ENCODE measurements at regions not wholly inside any gene's neighbourhood (a gene's known extent, or its start where the extent isn't known, plus 50 kb on each side); places are given as distances from the start of the nearest gene placed in this dataset.

DNA sequence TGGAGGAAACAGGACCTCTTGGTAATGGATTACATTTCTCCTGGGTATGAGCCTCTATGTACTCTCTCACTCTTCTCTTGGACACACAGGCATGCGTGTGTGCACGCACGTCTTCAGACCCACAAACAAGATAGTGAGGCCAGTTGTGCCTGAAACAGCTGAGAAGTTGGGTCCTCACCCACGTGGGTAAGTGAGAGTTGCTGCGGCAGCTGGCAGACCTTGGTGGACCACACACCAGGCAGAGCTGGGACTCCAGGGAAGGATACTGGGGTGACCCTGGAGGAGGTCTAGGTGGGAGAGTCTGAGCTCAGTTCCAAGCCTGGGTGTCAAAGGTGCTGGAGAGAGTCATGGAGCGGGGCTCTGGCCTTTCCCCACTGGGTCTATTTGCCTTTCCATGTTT is 194.3 kb downstream of the HAUS1 start:
- DNase-seq (ENCODE audit: insufficient read length, low spot score) (no peak), FAIRE-seq (no peak)
- TF ChIP-seq CTCF (IDR thresholded peaks at IDR 0.05; ENCODE audit: insufficient read depth, missing control alignments), result no peak

- no peak for TF ChIP-seq CTCF (IDR thresholded peaks at IDR 0.05; ENCODE audit: insufficient read depth, missing control alignments)
- FAIRE-seq (no peak), DNase-seq (ENCODE audit: insufficient read length, low spot score) (no peak)
Measured at GRCh38 chr18:46299465-46300008, 195.4 kb downstream of the HAUS1 start.

- no peak for TF ChIP-seq CTCF (IDR thresholded peaks at IDR 0.05; ENCODE audit: insufficient read depth, missing control alignments)
- FAIRE-seq (no peak), DNase-seq (ENCODE audit: insufficient read length, low spot score) (no peak)
Measured at GRCh38 chr18:46301081-46301480, 196.9 kb downstream of the HAUS1 start.

DNA sequence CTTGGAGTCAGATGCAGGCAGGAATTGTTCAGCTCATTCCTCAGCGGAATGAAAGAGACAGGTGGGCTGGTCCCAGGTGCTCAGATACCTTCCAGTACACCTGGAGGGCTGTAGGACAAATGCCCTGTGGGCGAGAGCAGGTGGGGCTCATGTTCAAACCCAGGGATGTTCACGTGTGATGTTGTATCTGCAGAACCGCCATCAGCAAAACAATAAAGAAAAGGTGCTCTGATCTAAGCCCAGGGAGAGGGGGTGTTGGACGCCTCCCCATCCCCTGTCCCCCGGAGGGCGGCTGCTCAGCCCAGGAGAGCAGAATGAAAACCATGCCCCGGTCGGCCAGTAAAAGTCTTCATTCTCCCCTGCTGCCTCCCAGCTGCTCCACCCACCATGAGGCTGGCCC is 197.4 kb downstream of the HAUS1 start:
- no peak for FAIRE-seq
- DNase-seq (ENCODE audit: insufficient read length, low spot score), result no peak
- no peak for TF ChIP-seq CTCF (IDR thresholded peaks at IDR 0.05; ENCODE audit: insufficient read depth, missing control alignments)

GRCh38 chr18:46302528-46303485 is 198.6 kb downstream of the HAUS1 start:
- no peak for TF ChIP-seq CTCF (IDR thresholded peaks at IDR 0.05; ENCODE audit: insufficient read depth, missing control alignments)
- FAIRE-seq, result no peak

DNA sequence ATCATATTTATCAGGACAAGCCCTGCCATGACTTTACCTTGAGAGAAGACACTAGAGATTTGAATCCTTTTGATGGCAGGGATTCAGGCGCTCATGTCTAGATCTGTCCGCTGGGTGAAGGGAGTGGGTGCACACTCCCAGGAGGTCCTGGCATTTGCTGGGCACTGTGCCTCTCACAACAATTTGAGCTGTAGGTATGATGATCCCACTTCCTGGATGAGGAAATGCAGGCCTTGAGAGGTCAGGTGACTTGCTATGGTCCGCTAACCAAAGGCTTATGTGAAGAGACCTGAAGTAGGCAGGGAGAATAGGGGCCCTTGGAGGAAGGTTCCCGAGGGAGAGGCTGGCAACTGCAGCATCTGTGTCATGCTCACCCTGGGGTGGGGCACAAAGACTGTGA is 206.1 kb downstream of the HAUS1 start:
- no peak for FAIRE-seq
- no peak for DNase-seq (ENCODE audit: insufficient read length, low spot score)

More at GRCh38 chr18:46302528-46303485, 198.6 kb downstream of the HAUS1 start:
- DNase-seq (ENCODE audit: insufficient read length, low spot score), result no peak

More for the DNA sequence above, 206.1 kb downstream of the HAUS1 start:
- TF ChIP-seq CTCF (IDR thresholded peaks at IDR 0.05; ENCODE audit: insufficient read depth, missing control alignments), result no peak
